Activated CD4-positive, CD25-positive, alpha-beta regulatory T cell treated with anti-CD3 and anti-CD28 coated beads, Interleukin-2, amount 50 U/mL, for 72 hours (primary cell): ENCODE measurements at regions not wholly inside any gene's neighbourhood (a gene's known extent, or its start where the extent isn't known, plus 50 kb on each side); places are given as distances from the start of the nearest gene placed in this dataset.

ENCODE experiments used
- DNase-seq: peaks from one replicate; pipeline ENCODE4 v3.0.0; 2021

GRCh38 chr17:34414339-34414738, 51.3 kb upstream of the CCL1 start:
- DNase-seq: no peak

- no peak for DNase-seq
Observed at GRCh38 chr17:34413443-34414119, 50.5 kb upstream of the CCL1 start.

GRCh38 chr17:34412965-34413441, 50.0 kb upstream of the CCL1 start:
- DNase-seq: no peak
